ENCODE measurements at regions not wholly inside any gene's neighbourhood (a gene's known extent, or its start where the extent isn't known, plus 50 kb on each side); places are given as distances from the start of the nearest gene placed in this dataset.

DNA sequence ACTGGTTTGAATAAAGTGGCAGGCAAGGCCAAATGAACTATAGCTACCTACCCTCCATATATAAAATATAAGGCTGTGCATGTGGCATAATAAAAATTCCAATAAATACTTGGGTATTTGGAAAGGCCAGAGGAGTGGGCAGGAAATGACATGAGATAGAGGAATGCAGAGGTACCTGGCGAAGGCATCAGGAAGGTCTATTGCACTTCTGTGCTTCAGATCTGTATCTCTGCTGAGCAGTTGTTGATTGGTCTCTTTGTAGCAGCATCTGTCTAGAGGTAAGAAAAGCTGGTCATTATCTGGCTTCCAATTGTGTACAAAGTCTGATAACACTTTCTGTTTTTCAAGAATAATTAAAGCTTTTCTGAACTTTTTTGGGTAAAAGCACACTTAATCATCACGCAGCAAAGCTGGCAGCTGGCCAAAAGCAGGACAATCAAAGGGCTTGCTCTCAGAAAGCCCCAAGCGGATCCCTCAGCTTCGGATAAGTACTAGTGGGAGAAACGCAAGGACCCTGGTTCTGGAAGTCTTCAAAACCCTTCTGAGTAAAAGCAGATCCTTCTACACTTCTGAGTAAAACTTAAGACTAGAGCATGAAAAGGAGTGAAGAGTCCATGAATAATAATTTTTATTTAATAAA is 120.1 kb upstream of the TCF21 start:
- TF ChIP-seq, protein P1, sequence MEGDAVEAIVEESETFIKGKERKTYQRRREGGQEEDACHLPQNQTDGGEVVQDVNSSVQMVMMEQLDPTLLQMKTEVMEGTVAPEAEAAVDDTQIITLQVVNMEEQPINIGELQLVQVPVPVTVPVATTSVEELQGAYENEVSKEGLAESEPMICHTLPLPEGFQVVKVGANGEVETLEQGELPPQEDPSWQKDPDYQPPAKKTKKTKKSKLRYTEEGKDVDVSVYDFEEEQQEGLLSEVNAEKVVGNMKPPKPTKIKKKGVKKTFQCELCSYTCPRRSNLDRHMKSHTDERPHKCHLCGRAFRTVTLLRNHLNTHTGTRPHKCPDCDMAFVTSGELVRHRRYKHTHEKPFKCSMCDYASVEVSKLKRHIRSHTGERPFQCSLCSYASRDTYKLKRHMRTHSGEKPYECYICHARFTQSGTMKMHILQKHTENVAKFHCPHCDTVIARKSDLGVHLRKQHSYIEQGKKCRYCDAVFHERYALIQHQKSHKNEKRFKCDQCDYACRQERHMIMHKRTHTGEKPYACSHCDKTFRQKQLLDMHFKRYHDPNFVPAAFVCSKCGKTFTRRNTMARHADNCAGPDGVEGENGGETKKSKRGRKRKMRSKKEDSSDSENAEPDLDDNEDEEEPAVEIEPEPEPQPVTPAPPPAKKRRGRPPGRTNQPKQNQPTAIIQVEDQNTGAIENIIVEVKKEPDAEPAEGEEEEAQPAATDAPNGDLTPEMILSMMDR (IDR thresholded peaks at IDR 0.05) = no peak
- TF ChIP-seq POLR2A (IDR thresholded peaks at IDR 0.05) (no peak), EP300 (IDR thresholded peaks at IDR 0.05) (no peak), POLR2AphosphoS5 (IDR thresholded peaks at IDR 0.05) (no peak)

Measured in gastroesophageal sphincter (tissue), 3 donors.